T-helper 17 cell (primary cell): ENCODE measurements at regions not wholly inside any gene's neighbourhood (a gene's known extent, or its start where the extent isn't known, plus 50 kb on each side); places are given as distances from the start of the nearest gene placed in this dataset.

ENCODE experiments used
- ATAC-seq: fragments of 150-1000 bp; cut with Tn5 transposase; 2 replicates; pipeline ENCODE4 v1.10.0; 2021; ENCODE audit warnings: mild to moderate bottlenecking, moderate library complexity
- DNase-seq, 3 donors: peaks; one replicate each; pipeline versions ENCODE4 v3.0.0 to v3.0.0-alpha.2; 2020 to 2021
- H3K9me3 ChIP-seq: one replicate; pipeline ENCODE4 v1.7.0; 2013; ENCODE audit warnings: low read length, mild to moderate bottlenecking; ENCODE audit not compliant: control insufficient read depth, poor library complexity, severe bottlenecking
- H3K27ac Mint-ChIP-seq: one replicate; pipeline ENCODE4 v1.8.0; 2022; ENCODE audit warnings: mild to moderate bottlenecking, moderate library complexity, mixed read lengths
- H3K27me3 Mint-ChIP-seq: one replicate; pipeline ENCODE4 v1.8.0; 2022; ENCODE audit warnings: mixed read lengths
- H3K36me3 Mint-ChIP-seq: one replicate; pipeline ENCODE4 v1.8.0; 2022; ENCODE audit warnings: low read depth, mixed read lengths
- H3K4me1 Mint-ChIP-seq: one replicate; pipeline ENCODE4 v1.8.0; 2022; ENCODE audit warnings: mild to moderate bottlenecking, mixed read lengths
- H3K4me3 Mint-ChIP-seq: one replicate; pipeline ENCODE4 v1.8.0; 2022; ENCODE audit warnings: mild to moderate bottlenecking, moderate library complexity, mixed read lengths

- Mint-ChIP-seq H3K4me3 (no peak overlapping the region), H3K4me1 (peaks cover 10% of the 10 kb centered on the region), H3K27me3 (peaks cover 25% of the 10 kb centered on the region), H3K36me3 (no peaks in the 10 kb centered on the region), H3K27ac (no peak overlapping the region)
- DNase-seq (no peak), ATAC-seq (no peak)
- no peaks in the 10 kb centered on the region for H3K9me3 ChIP-seq
Measured at GRCh38 chr13:44260336-44260735, 113.3 kb upstream of the SERP2 start.

DNA sequence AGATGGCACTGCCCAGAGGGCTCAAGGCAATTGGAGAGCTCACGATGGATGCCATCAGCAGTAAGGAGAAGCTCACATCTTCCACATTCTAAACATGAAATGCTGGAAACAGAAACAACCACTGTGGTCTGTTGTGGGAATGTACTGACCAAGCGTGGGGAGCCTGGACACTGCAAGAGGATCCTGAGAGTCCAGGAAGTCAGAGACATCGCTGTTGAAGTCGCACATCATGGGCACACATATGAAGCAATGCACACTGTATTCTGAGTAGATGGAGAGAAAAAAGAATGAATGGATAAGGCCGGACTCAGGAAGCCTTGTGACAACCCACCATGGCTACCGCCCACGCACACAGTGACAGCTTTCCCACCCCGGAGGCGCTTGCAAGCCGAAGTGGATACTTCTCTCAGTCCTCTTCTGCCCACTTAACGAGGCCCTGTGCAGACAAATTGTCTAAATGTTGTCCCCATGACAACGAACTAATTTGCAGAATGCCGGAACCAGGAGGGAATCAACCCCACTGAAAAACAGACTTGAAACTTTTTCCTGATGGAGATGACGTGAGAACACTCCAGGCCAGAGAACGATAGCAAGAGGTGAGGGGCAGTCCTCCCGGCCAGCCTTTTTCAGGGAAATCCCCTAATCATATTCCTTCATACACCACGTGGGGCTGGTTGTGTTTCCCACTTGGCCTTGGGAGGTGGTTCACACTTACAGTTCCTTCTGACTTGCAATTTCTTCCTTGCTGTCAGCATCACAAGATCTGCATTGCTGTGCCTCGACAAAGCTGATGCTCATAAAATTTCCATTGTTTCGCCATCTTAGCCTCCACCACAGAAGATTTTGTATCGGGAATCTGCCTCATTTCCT is 109.6 kb upstream of the SERP2 start:
- Mint-ChIP-seq H3K27ac (no peak overlapping the region), H3K36me3 (no peaks in the 10 kb centered on the region), H3K4me3 (no peak overlapping the region), H3K27me3 (peaks cover 32% of the 10 kb centered on the region), H3K4me1 (peaks cover 9% of the 10 kb centered on the region)
- H3K9me3 ChIP-seq = no peaks in the 10 kb centered on the region
- DNase-seq (no peak), ATAC-seq (no peak)

- ATAC-seq (no peak), DNase-seq (no peak)
- no peaks in the 10 kb centered on the region for H3K36me3 Mint-ChIP-seq
- no peaks in the 10 kb centered on the region for H3K9me3 ChIP-seq
- no peak overlapping the region for H3K27ac Mint-ChIP-seq
- no peak overlapping the region for H3K4me3 Mint-ChIP-seq
- H3K27me3 Mint-ChIP-seq = peaks cover 27% of the 10 kb centered on the region
- H3K4me1 Mint-ChIP-seq = no peaks in the 10 kb centered on the region
Measured at GRCh38 chr13:44266305-44266704, 107.3 kb upstream of the SERP2 start.

DNA sequence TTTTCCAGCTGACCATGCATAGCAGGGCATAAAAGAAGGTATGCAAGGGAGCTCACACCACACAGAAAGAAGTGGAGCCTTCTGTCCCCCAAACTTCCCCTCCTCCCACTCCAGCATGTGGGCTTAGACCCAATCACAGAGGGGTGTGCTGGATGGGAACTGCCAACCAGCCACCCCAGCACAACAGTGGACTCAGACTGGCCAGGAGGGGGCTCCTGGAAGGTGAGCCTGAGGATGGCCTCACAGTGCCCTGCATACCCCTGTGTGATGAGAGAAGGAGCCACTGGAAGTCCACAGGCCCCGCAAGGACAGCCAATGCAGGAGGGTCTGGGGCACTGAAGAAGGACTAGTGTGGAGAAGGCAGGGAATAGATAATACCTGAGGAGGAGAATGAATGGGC is 106.9 kb upstream of the SERP2 start:
- no peaks in the 10 kb centered on the region for H3K36me3 Mint-ChIP-seq
- no peak overlapping the region for H3K27ac Mint-ChIP-seq

DNA sequence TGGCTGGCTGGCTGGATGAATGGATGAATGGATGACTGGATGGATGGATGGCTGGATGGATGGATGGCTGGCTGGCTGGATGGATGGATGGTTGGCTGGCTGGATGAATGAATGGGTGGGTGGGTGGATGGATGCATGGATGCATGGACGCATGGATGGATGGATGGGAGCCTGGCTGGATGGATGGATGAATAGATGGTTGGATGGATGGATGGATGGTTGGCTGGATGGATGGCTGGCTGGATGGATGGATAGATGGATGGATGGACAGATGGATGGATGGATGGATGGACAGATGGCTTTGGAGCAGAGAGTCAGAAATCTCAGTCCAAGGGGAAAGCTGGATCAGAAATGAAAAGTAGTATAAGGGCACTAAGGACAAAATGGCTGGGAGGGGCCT is 106.4 kb upstream of the SERP2 start:
- ATAC-seq = no peak
- H3K4me1 Mint-ChIP-seq = peaks cover under 1% of the 10 kb centered on the region

More for the DNA sequence above, 106.9 kb upstream of the SERP2 start:
- H3K9me3 ChIP-seq = no peaks in the 10 kb centered on the region
- DNase-seq (no peak), ATAC-seq (no peak)
- peaks cover 22% of the 10 kb centered on the region for H3K27me3 Mint-ChIP-seq
- no peak overlapping the region for H3K4me3 Mint-ChIP-seq
- H3K4me1 Mint-ChIP-seq = no peaks in the 10 kb centered on the region

DNA sequence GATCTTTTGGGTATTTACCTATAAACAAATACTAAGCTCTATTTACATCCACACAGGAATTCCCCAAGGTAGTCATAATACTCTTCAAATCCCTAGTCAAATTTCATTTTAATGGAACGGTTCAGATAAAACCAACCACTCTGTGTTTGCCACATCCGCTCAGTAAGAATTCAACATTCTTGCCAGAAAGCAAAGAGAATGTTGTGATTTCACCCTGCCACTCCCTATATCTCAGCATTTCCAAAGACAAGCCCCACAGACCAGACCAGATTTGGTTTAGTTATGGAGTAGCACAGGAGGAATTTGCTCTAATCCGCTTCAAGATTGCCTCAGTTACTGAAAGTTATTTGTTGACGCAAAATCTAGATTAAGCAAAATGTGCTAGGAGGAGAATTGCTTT is 105.6 kb upstream of the SERP2 start:
- no peaks in the 10 kb centered on the region for H3K9me3 ChIP-seq
- ATAC-seq = no peak
- DNase-seq = no peak
- Mint-ChIP-seq H3K36me3 (no peaks in the 10 kb centered on the region), H3K27me3 (peaks cover 20% of the 10 kb centered on the region), H3K27ac (no peak overlapping the region), H3K4me3 (no peak overlapping the region), H3K4me1 (peaks cover 2% of the 10 kb centered on the region)

More for the DNA sequence above, 106.4 kb upstream of the SERP2 start:
- DNase-seq = no peak
- Mint-ChIP-seq H3K27me3 (peaks cover 20% of the 10 kb centered on the region), H3K27ac (no peak overlapping the region), H3K36me3 (no peaks in the 10 kb centered on the region), H3K4me3 (no peak overlapping the region)
- no peaks in the 10 kb centered on the region for H3K9me3 ChIP-seq

DNA sequence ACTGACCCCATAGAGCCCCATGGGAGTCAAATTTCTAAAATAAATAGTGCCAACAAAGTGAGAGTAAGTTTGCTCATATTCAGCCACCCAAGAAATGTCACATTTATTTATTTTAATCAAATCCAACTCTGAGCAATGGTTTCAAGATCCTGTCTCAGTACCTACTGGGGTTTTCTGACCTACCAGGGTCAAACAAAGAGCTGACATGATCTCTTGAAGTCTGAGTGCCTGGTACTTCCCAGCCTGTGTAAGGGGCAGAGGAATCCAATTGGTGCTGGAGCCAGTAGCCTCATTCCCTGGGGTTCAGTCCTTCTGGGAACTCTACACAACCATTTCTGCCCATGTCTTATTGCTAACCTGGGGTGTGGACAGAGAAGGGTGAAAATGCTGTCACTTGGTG is 104.6 kb upstream of the SERP2 start:
- peaks cover 13% of the 10 kb centered on the region for H3K27me3 Mint-ChIP-seq
- no peaks in the 10 kb centered on the region for H3K36me3 Mint-ChIP-seq
- ATAC-seq (no peak), DNase-seq (no peak)
- peaks cover 2% of the 10 kb centered on the region for H3K4me1 Mint-ChIP-seq
- H3K4me3 Mint-ChIP-seq = no peak overlapping the region
- H3K9me3 ChIP-seq = peaks cover 5% of the 10 kb centered on the region
- no peak overlapping the region for H3K27ac Mint-ChIP-seq

DNA sequence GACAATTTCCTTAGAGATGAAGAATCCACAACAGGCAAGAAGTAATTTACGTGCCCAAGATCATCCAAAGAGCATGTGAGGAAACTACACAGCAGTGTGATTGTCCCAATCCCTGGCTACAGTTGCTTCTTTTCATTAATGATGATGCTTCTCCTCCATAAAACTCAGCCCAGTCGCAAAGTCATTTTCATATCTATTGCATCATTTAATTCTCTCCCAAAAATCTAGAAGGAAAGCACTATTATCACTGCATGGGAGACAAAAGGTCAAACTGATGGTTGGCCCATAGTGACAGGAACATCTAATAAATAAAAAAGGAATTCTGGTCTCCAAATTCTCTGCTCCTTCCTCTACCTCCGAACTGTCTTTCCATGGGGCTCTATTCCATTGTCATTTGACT is 103.5 kb upstream of the SERP2 start:
- DNase-seq (no peak), ATAC-seq (no peak)
- Mint-ChIP-seq H3K4me3 (no peak overlapping the region), H3K27me3 (peaks cover 7% of the 10 kb centered on the region), H3K4me1 (peaks cover 6% of the 10 kb centered on the region), H3K36me3 (no peaks in the 10 kb centered on the region), H3K27ac (no peak overlapping the region)
- peaks cover 6% of the 10 kb centered on the region for H3K9me3 ChIP-seq

DNA sequence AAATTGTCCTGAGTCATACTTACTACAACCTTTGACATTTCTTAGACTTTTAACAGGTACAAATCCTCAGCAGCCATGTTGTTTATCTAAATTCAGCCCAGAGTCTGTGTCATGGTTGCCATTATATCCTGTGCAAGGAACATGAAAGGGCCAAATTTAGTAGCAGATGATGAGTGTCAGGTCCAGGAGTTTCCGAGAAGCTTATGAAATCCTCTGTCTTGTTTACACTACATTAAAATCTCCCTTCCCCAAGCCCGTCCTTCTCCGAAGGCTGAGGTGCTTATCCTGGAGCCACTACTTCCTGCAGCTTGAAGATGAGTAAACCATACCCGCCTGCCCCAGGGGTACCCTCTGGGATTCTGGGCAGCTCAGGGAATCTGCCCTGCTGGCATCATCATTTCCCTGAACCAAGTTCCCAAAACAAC is 102.6 kb upstream of the SERP2 start:
- no peak overlapping the region for H3K27ac Mint-ChIP-seq
- H3K27me3 Mint-ChIP-seq = peaks cover 2% of the 10 kb centered on the region
- no peaks in the 10 kb centered on the region for H3K36me3 Mint-ChIP-seq
- ATAC-seq (no peak), DNase-seq (no peak)
- H3K4me1 Mint-ChIP-seq = peaks cover 6% of the 10 kb centered on the region
- no peak overlapping the region for H3K4me3 Mint-ChIP-seq
- peaks cover 10% of the 10 kb centered on the region for H3K9me3 ChIP-seq

GRCh38 chr13:44271473-44271872 is 102.2 kb upstream of the SERP2 start:
- peaks cover 10% of the 10 kb centered on the region for H3K9me3 ChIP-seq
- ATAC-seq (no peak), DNase-seq (no peak)
- Mint-ChIP-seq H3K27me3 (no peaks in the 10 kb centered on the region), H3K4me3 (no peak overlapping the region), H3K36me3 (no peaks in the 10 kb centered on the region), H3K27ac (peak overlapping the region; percentile 81), H3K4me1 (peaks cover 6% of the 10 kb centered on the region)

GRCh38 chr13:44271915-44272341 is 101.7 kb upstream of the SERP2 start:
- H3K36me3 Mint-ChIP-seq = peaks cover 4% of the 10 kb centered on the region
- H3K9me3 ChIP-seq = peaks cover 10% of the 10 kb centered on the region
- no peak for ATAC-seq
- DNase-seq = no peak
- H3K27me3 Mint-ChIP-seq = no peaks in the 10 kb centered on the region
- peak overlapping the region; percentile 81 for H3K27ac Mint-ChIP-seq
- peaks cover 6% of the 10 kb centered on the region for H3K4me1 Mint-ChIP-seq
- H3K4me3 Mint-ChIP-seq = peak overlapping the region; percentile 8

- H3K4me3 Mint-ChIP-seq = no peak overlapping the region
- peaks cover 6% of the 10 kb centered on the region for H3K4me1 Mint-ChIP-seq
Measured at GRCh38 chr13:44272692-44273091, 100.9 kb upstream of the SERP2 start.

DNA sequence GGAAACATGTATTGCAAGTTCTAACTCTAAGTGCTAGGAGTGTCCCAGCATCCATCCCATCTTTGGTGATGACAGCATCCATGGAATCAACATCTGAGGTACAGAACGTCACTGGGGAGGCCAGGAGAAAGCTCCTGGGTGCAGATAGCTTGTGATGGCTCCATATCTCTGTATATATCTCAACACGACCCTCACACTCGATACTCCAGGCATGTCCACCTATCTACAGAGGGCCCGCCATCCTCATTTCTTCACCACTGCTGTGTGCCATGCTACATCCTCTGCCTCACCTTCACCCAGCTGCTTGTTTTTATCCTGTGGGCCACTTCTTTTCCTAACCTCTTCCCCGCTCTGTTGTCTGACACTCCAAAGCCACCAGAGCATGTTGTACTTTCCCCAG is 100.4 kb upstream of the SERP2 start:
- Mint-ChIP-seq H3K27ac (peak overlapping the region; percentile 81), H3K4me3 (no peak overlapping the region)

More at GRCh38 chr13:44272692-44273091, 100.9 kb upstream of the SERP2 start:
- H3K9me3 ChIP-seq = peaks cover 10% of the 10 kb centered on the region
- DNase-seq (no peak), ATAC-seq (no peak)
- Mint-ChIP-seq H3K27ac (peak overlapping the region; percentile 81), H3K27me3 (no peaks in the 10 kb centered on the region), H3K36me3 (peaks cover 5% of the 10 kb centered on the region)

More for the DNA sequence above, 100.4 kb upstream of the SERP2 start:
- H3K4me1 Mint-ChIP-seq = peaks cover 6% of the 10 kb centered on the region
- no peaks in the 10 kb centered on the region for H3K27me3 Mint-ChIP-seq
- peaks cover 5% of the 10 kb centered on the region for H3K36me3 Mint-ChIP-seq
- DNase-seq (no peak), ATAC-seq (no peak)
- H3K9me3 ChIP-seq = peaks cover 10% of the 10 kb centered on the region
